GM19372 (cell line): ENCODE measurements at regions not wholly inside any gene's neighbourhood (a gene's known extent, or its start where the extent isn't known, plus 50 kb on each side); places are given as distances from the start of the nearest gene placed in this dataset.

Experiments
- ATAC-seq: cut with Tn5 transposase; IDR thresholded peaks from one replicate; pipeline ENCODE4 v1.9.1; 2021; ENCODE audit warnings: mild to moderate bottlenecking, low read depth, moderate library complexity; ENCODE audit not compliant: unreplicated experiment

- ATAC-seq = no peak
Measured at GRCh38 chr18:44175891-44176290, 504.8 kb upstream of the SETBP1 start.

GRCh38 chr18:44178476-44178875, 502.2 kb upstream of the SETBP1 start:
- no peak for ATAC-seq

GRCh38 chr18:44179693-44180092, 501.0 kb upstream of the SETBP1 start:
- ATAC-seq = no peak

GRCh38 chr18:44180683-44181082, 500.0 kb upstream of the SETBP1 start:
- no peak for ATAC-seq

- ATAC-seq = no peak
Measured at GRCh38 chr18:44181951-44182747, 498.5 kb upstream of the SETBP1 start.

GRCh38 chr18:44186001-44186400, 494.7 kb upstream of the SETBP1 start:
- ATAC-seq = no peak

GRCh38 chr18:44187090-44187489, 493.6 kb upstream of the SETBP1 start:
- no peak for ATAC-seq

- ATAC-seq = no peak
Measured at GRCh38 chr18:44195394-44196140, 485.1 kb upstream of the SETBP1 start.

GRCh38 chr18:44197832-44198611, 482.7 kb upstream of the SETBP1 start:
- ATAC-seq = no peak

- ATAC-seq = no peak
Measured at GRCh38 chr18:44198612-44199284, 481.9 kb upstream of the SETBP1 start.

GRCh38 chr18:44213293-44213692, 467.4 kb upstream of the SETBP1 start:
- ATAC-seq = no peak

GRCh38 chr18:44214396-44214795, 466.3 kb upstream of the SETBP1 start:
- no peak for ATAC-seq

GRCh38 chr18:44216169-44216568, 464.5 kb upstream of the SETBP1 start:
- no peak for ATAC-seq

GRCh38 chr18:44227501-44227900, 453.2 kb upstream of the SETBP1 start:
- ATAC-seq = no peak

GRCh38 chr18:44229693-44230108, 451.0 kb upstream of the SETBP1 start:
- no peak for ATAC-seq

- ATAC-seq = no peak
Measured at GRCh38 chr18:44231936-44232335, 448.8 kb upstream of the SETBP1 start.

GRCh38 chr18:44232500-44232899, 448.2 kb upstream of the SETBP1 start:
- no peak for ATAC-seq

GRCh38 chr18:44238454-44238853, 442.2 kb upstream of the SETBP1 start:
- no peak for ATAC-seq

- ATAC-seq = no peak
Measured at GRCh38 chr18:44238911-44239310, 441.8 kb upstream of the SETBP1 start.

- no peak for ATAC-seq
Measured at GRCh38 chr18:44241020-44241419, 439.7 kb upstream of the SETBP1 start.

- no peak for ATAC-seq
Measured at GRCh38 chr18:44245019-44245418, 435.7 kb upstream of the SETBP1 start.
